ENCODE measurements at regions not wholly inside any gene's neighbourhood (a gene's known extent, or its start where the extent isn't known, plus 50 kb on each side); places are given as distances from the start of the nearest gene placed in this dataset.
"Not testable (repeated sequence)": the region's sequence is repeated elsewhere in the genome, so short reads cannot be mapped to it uniquely, and the experiment has no call there.

DNA sequence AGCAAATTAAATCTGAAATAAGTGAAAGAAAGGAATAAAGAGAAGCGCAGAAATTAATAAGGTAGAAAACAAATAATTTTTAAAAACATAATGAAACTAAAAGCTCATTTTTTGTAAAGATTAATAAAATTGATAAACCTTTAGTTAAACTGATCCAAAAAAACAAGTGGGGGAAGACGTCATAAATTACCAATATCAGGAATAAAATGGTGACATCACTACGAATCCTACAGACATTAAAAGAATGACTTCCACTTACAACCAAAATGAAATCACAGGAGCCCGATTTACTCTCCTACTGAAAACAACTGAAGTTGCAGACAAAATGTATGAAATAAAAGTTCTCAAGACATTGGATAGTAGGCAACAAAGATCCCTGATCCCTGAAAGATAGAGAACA lies 68.1 kb upstream of the IFFO2 start:
- no peaks in the 10 kb centered on the region for H3K36me3 Mint-ChIP-seq (ENCODE audit: low read depth)
- H3K27me3 Mint-ChIP-seq (ENCODE audit: low read depth) = peaks cover 5% of the 10 kb centered on the region
- intact Hi-C loops (cut with micrococcal nuclease) = no loop called here
- no peaks in the 10 kb centered on the region for H3K4me1 Mint-ChIP-seq (ENCODE audit: low read depth)
- peaks cover 15% of the 10 kb centered on the region for H3K9me3 Mint-ChIP-seq
- no peak for DNase-seq (ENCODE audit: low spot score)
- H3K4me3 Mint-ChIP-seq (ENCODE audit: low read depth) = no peak overlapping the region
- no peak overlapping the region for H3K27ac Mint-ChIP-seq

DNA sequence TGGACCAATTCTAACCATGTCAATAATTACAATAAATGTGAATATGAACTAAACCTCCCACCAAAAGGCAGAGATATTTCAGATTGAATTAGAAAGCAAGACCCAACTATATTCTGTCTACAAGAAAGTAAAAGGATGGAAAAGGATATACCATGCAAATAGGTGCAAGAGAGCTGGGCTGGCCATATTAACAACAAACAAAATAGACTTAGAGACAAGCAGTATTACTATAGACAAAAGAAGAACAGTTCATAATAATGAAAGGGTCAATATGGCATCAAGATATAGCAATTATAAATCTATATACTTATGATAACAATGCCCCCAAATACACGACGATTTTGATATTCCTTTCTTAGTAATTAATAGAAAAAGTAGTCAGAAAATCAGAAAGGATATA lies 67.3 kb upstream of the IFFO2 start:
- DNase-seq (ENCODE audit: low spot score) = no peak
- intact Hi-C loops (cut with micrococcal nuclease) = no loop called here
- peaks cover 18% of the 10 kb centered on the region for H3K9me3 Mint-ChIP-seq
- H3K36me3 Mint-ChIP-seq (ENCODE audit: low read depth) = no peaks in the 10 kb centered on the region
- peaks cover 2% of the 10 kb centered on the region for H3K27me3 Mint-ChIP-seq (ENCODE audit: low read depth)
- H3K4me1 Mint-ChIP-seq (ENCODE audit: low read depth) = no peaks in the 10 kb centered on the region
- H3K27ac Mint-ChIP-seq = no peak overlapping the region
- no peak overlapping the region for H3K4me3 Mint-ChIP-seq (ENCODE audit: low read depth)

DNA sequence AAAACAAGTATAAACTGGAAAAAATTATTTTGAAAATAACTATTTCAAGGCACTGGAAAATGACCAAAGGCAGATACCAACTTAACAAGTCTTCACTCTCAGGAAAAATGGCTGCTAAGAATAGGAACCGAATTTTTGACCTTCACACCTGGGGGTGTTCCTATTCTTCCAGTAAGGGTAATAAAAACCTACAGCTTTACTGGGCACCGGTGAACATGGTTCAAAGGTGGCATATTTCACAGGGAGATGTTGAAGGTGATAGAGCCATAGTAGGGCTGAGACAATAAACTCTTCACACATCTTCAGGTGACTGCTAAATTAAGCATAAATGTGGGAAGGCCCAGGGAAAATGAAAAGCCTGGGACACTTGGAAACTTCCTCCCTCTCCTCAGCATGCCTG lies 65.4 kb upstream of the IFFO2 start:
- H3K4me1 Mint-ChIP-seq (ENCODE audit: low read depth) = no peaks in the 10 kb centered on the region
- H3K4me3 Mint-ChIP-seq (ENCODE audit: low read depth) = no peak overlapping the region
- DNase-seq (ENCODE audit: low spot score) = no peak
- no peak overlapping the region for H3K27ac Mint-ChIP-seq
- H3K27me3 Mint-ChIP-seq (ENCODE audit: low read depth) = no peaks in the 10 kb centered on the region
- intact Hi-C loops (cut with micrococcal nuclease) = no loop called here
- H3K36me3 Mint-ChIP-seq (ENCODE audit: low read depth) = no peaks in the 10 kb centered on the region
- peaks cover 18% of the 10 kb centered on the region for H3K9me3 Mint-ChIP-seq

DNA sequence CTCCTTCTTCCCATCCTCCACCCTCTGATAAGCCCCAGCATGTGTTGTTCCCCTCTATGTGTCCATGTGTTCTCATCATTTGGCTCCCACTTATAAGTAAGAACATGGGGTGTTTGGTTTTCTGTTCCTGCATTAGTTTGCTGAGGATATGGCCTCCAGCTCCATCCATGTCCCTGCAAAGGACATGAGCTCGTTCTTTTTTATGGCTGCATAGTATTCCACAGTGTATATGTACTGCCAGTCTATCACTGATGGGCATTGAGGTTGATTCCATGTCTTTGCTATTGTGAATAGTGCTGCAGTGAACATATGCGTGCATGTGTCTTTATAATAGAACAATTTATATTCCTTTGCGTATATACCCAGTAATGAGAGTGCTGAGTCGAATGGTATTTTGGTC lies 62.8 kb upstream of the IFFO2 start:
- DNase-seq (ENCODE audit: low spot score); H3K27ac Mint-ChIP-seq; H3K27me3 Mint-ChIP-seq (ENCODE audit: low read depth); H3K4me3 Mint-ChIP-seq (ENCODE audit: low read depth); intact Hi-C loops (cut with micrococcal nuclease); H3K36me3 Mint-ChIP-seq (ENCODE audit: low read depth); H3K4me1 Mint-ChIP-seq (ENCODE audit: low read depth): not testable (repeated sequence)
- H3K9me3 Mint-ChIP-seq = peaks cover 14% of the 10 kb centered on the region

DNA sequence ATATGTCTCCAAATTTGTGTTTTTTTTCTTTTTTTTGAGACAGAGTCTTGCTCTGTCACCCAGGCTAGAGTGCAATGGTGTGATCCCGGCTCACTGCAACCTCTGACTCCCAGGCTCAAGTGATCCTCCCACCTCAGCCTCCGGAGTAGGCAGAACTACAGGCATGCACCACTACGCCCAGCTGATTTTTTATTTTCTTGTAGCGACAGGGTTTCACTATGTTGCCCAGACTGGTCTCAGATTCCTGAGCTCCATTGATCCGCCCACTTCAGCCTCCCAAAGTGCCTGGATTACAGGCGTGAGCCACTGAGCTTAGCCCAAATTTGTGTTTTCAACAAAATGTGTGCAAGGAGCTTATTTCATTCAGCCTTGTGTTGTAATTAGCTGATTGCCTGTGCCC lies 59.0 kb upstream of the IFFO2 start:
- Mint-ChIP-seq H3K36me3 (ENCODE audit: low read depth) (no peaks in the 10 kb centered on the region), H3K4me1 (ENCODE audit: low read depth) (peaks cover 26% of the 10 kb centered on the region), H3K9me3 (peaks cover 3% of the 10 kb centered on the region), H3K27me3 (ENCODE audit: low read depth) (no peaks in the 10 kb centered on the region), H3K27ac (no peak overlapping the region), H3K4me3 (ENCODE audit: low read depth) (no peak overlapping the region)
- intact Hi-C loops (cut with micrococcal nuclease) = no loop called here
- no peak for DNase-seq (ENCODE audit: low spot score)

DNA sequence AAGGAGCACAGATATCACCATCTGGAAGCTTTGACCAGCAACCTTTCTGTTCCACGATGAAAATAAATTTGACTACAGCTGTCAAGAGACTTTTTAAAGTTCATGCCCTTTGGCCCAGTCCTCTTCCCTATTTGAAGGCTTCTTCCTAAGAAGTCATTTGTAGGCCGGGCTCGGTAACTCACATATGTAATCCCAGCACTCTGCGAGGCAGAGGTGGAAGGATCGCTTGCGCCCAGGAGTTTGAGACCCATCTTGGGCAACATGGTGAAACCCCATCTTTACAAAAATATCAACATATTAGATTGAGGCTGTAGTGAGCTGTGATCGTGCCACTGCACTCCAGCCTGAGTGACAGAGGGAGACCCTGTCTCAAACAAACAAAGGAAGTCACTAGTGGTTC lies 58.3 kb upstream of the IFFO2 start:
- no peak overlapping the region for H3K4me3 Mint-ChIP-seq (ENCODE audit: low read depth)
- peaks cover 33% of the 10 kb centered on the region for H3K4me1 Mint-ChIP-seq (ENCODE audit: low read depth)
- intact Hi-C loops (cut with micrococcal nuclease) = loop anchor here (5.0 kb wide), 2 partner anchors 43 to 112 kb away; partner anchors contain the start of gene ALDH4A1
- no peak for DNase-seq (ENCODE audit: low spot score)
- no peak overlapping the region for H3K27ac Mint-ChIP-seq
- no peaks in the 10 kb centered on the region for H3K27me3 Mint-ChIP-seq (ENCODE audit: low read depth)
- peaks cover 3% of the 10 kb centered on the region for H3K9me3 Mint-ChIP-seq
- H3K36me3 Mint-ChIP-seq (ENCODE audit: low read depth) = no peaks in the 10 kb centered on the region

DNA sequence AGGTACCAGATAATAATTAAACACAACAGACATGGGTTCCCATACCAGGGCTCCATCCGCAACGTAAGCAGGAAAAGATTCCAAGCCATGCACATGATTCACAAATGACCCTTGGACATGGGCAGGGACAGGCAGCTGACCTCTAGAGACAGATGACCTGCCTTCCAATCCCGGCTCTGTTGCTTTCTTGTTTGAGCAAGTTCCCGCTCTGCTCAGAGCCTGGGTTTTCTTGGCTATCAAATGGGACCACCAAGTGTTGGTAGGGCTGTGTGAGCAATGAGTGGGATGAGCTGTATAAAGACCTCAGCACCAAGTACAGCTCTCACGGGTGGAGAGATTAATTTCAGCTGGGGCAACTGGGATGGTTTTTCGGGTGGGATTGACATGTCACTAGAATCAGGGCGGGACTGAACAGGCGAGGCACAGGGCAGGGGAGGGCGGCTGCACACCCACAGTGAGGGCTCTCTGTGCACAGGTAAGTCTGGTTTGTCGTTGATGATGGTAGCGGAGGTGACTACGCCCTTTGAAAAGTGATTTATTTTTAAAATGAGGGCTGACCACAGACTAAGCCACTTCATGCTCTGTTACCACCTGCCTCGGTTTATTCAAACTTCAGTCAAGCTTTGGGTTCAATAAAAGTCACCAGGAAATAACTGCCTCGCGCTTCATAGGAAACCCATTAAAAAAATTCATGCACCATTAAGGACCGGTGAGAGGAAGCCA lies 57.5 kb upstream of the IFFO2 start:
- no peak overlapping the region for H3K4me3 Mint-ChIP-seq (ENCODE audit: low read depth)
- H3K4me1 Mint-ChIP-seq (ENCODE audit: low read depth) = peaks cover 41% of the 10 kb centered on the region
- no peak overlapping the region for H3K27ac Mint-ChIP-seq
- no peak for DNase-seq (ENCODE audit: low spot score)
- intact Hi-C loops (cut with micrococcal nuclease) = loop anchor here (5.0 kb wide), 2 partner anchors 43 to 112 kb away; partner anchors contain the start of gene ALDH4A1
- no peaks in the 10 kb centered on the region for H3K27me3 Mint-ChIP-seq (ENCODE audit: low read depth)
- no peaks in the 10 kb centered on the region for H3K36me3 Mint-ChIP-seq (ENCODE audit: low read depth)
- H3K9me3 Mint-ChIP-seq = no peaks in the 10 kb centered on the region

DNA sequence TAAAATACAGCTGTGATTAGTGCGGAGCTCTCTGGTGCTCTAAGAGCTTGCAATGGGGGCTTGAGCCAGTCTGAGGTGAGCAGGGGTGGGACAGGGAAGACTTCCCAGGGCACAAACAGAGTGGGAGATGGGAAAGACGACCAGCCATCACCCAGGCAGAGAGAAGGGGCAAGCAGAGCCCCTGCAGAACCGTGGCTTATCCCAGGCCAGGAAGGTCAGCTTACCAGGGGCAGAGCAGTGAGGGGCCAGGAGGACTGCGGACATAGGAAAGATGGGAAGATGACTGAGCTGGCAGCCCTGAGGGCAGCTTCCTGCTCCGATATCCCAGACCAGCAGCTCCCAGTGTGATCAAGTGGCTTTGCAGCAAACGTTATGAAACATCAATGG lies 55.4 kb upstream of the IFFO2 start:
- peak overlapping the region; percentile 89 for H3K27ac Mint-ChIP-seq
- intact Hi-C loops (cut with micrococcal nuclease) = loop anchor here (1.0 to 5.0 kb wide), 5 partner anchors 9 to 110 kb away; partner anchors contain the start of gene ALDH4A1
- peak overlapping the region; percentile 9 for H3K4me3 Mint-ChIP-seq (ENCODE audit: low read depth)
- no peaks in the 10 kb centered on the region for H3K36me3 Mint-ChIP-seq (ENCODE audit: low read depth)
- H3K9me3 Mint-ChIP-seq = no peaks in the 10 kb centered on the region
- no peak for DNase-seq (ENCODE audit: low spot score)
- no peaks in the 10 kb centered on the region for H3K27me3 Mint-ChIP-seq (ENCODE audit: low read depth)
- H3K4me1 Mint-ChIP-seq (ENCODE audit: low read depth) = peaks cover 42% of the 10 kb centered on the region

DNA sequence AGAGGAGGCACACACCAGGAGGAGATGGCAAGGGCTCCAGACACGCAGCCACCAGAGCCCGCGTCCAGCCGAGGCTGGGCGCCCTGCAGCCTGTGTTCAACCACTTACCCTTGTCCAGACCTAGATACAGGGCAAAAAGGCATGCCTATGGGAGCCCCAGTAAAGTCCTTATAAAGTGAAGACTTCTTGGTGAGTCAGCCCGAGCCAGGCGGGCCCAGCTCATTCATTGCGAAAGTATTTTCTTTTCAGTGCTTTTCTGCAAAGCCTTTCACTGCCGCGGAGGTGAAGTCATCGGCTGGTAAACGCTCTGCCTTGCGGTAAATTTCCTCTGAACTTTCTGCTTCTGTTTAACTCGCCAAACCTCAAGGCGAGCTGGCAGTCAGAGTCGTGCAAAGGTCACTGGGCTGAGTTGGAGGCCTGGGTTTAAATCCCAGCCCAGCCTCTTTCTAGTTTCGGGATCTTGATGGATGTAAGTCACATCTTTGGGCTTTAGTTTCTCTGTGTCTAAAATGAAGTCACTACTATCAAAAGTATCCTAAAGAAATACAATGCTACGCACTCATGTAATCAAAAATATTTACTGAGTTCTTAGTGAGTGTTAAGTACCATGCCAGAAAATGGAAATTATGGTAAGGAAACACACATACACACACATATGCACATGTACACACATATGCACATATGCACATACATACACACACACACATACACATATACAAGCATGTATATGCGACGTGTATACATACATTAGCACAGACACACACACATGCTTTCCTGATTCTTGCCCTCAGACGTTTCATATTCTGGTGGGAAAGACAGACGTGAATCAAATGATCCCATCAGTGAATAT lies 54.7 kb upstream of the IFFO2 start:
- Mint-ChIP-seq H3K27me3 (ENCODE audit: low read depth) (no peaks in the 10 kb centered on the region), H3K4me3 (ENCODE audit: low read depth) (peak overlapping the region; percentile 9), H3K9me3 (no peaks in the 10 kb centered on the region), H3K27ac (peak overlapping the region; percentile 89), H3K36me3 (ENCODE audit: low read depth) (no peaks in the 10 kb centered on the region), H3K4me1 (ENCODE audit: low read depth) (peaks cover 42% of the 10 kb centered on the region)
- intact Hi-C loops (cut with micrococcal nuclease) = loop anchor here (1.0 to 5.0 kb wide), 5 partner anchors 8 to 109 kb away; partner anchors contain the start of gene ALDH4A1
- DNase-seq (ENCODE audit: low spot score) = peak; percentile 76

DNA sequence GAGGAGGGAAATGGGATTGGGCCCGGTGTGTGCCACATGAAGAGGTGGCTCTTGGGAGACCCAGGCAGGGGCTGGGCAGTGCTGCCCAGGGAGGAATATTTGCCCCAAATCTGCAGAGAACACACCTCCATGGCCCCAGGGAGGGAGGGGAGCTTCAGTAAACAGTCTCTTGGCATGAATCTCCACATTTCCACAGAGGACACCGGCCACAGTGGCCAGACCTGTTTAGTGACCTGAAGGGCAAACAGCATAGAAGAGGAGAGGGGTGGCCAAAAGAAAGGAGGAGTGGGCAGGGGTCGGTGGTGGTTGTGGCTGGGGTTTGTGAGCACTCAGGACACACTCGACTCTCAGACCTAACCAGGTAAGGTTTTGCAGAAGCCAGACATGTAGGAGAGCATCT lies 54.0 kb upstream of the IFFO2 start:
- H3K4me1 Mint-ChIP-seq (ENCODE audit: low read depth) = peaks cover 46% of the 10 kb centered on the region
- H3K36me3 Mint-ChIP-seq (ENCODE audit: low read depth) = peaks cover 4% of the 10 kb centered on the region
- no peak for DNase-seq (ENCODE audit: low spot score)
- H3K4me3 Mint-ChIP-seq (ENCODE audit: low read depth) = no peak overlapping the region
- H3K27ac Mint-ChIP-seq = peak overlapping the region; percentile 89
- H3K27me3 Mint-ChIP-seq (ENCODE audit: low read depth) = no peaks in the 10 kb centered on the region
- H3K9me3 Mint-ChIP-seq = peaks cover 7% of the 10 kb centered on the region
- intact Hi-C loops (cut with micrococcal nuclease) = loop anchor here (5.0 kb wide), 2 partner anchors 47 to 108 kb away; partner anchors contain the start of gene ALDH4A1

DNA sequence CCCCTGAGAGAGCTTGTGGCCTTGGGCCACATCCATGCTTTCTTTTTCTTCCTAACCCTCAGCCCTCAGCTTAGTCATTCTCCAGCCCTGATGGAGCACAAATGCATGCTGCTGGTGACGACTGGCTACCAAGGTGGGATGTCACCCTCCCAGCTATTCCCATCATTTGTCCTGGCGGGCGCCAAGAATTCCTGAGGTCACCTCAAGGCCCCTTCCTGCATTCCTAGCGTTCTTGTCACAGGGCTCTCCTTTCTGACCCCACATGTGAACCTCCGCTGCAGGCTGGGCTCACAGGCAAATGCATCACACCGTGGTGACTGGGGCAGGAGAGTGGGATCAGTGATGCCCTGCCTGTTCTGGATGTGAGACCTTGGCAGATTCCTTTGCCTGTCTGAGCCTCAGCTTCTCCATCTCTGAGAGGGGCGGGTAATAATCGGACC lies 53.4 kb upstream of the IFFO2 start:
- Mint-ChIP-seq H3K9me3 (peaks cover 7% of the 10 kb centered on the region), H3K27ac (peak overlapping the region; percentile 89), H3K4me1 (ENCODE audit: low read depth) (peaks cover 46% of the 10 kb centered on the region), H3K27me3 (ENCODE audit: low read depth) (no peaks in the 10 kb centered on the region), H3K36me3 (ENCODE audit: low read depth) (peaks cover 4% of the 10 kb centered on the region), H3K4me3 (ENCODE audit: low read depth) (no peak overlapping the region)
- DNase-seq (ENCODE audit: low spot score) = no peak
- intact Hi-C loops (cut with micrococcal nuclease) = loop anchor here (5.0 kb wide), 2 partner anchors 47 to 108 kb away; partner anchors contain the start of gene ALDH4A1

DNA sequence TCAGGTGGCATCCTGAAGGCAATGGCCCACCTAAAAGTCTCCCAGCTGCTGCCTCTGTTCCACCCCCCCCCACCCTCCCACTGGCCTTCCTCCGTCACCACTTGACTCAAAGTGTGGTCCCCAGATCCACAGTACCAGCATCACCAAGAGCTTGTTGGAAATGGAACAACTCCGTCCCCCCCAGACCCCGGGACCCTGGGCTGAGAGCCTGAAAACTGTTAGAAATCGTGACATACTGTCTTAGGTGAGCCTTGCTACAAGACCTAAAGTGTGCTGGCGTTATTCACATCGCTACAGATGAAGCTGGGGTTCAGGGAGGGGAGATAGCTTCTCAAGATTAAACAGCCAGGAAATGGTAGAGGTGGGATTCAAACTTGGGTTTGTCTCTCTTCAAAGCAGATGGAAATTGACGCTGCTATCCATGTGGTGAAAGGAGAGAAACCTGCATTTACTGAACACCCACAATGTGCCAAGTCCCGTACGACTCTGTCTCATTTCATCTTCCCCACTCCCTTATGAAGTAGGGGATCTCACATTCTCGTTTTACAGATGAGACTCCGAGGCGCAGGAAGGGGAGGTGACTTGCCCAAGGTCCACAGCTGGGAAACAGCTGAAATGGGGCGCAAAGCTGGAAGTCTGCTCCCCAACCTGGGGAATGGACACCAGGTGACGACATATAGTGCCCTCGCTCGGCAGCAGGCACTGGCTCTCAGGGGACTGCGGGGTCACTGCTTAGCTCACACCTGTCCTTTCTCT lies 52.8 kb upstream of the IFFO2 start:
- DNase-seq (ENCODE audit: low spot score) = no peak
- intact Hi-C loops (cut with micrococcal nuclease) = no loop called here
- peaks cover 45% of the 10 kb centered on the region for H3K4me1 Mint-ChIP-seq (ENCODE audit: low read depth)
- H3K27me3 Mint-ChIP-seq (ENCODE audit: low read depth) = no peaks in the 10 kb centered on the region
- peaks cover 7% of the 10 kb centered on the region for H3K9me3 Mint-ChIP-seq
- peaks cover 4% of the 10 kb centered on the region for H3K36me3 Mint-ChIP-seq (ENCODE audit: low read depth)
- H3K27ac Mint-ChIP-seq = peak overlapping the region; percentile 89
- no peak overlapping the region for H3K4me3 Mint-ChIP-seq (ENCODE audit: low read depth)

Measured in activated T-helper 2 cell treated with anti-CD3 and anti-CD28 coated beads, Interferon-gamma antibody, Interleukin-2, Interleukin-4, amounts not matched to agents 10 μg/mL and 5 μg/mL and 100 μg/mL, durations not matched to agents 14 hours and 24 hours and 36 hours (primary cell).